ENCODE measurements at regions not wholly inside any gene's neighbourhood (a gene's known extent, or its start where the extent isn't known, plus 50 kb on each side); places are given as distances from the start of the nearest gene placed in this dataset.
"Not testable (repeated sequence)": the region's sequence is repeated elsewhere in the genome, so short reads cannot be mapped to it uniquely, and the experiment has no call there.

- Histone ChIP-seq H3K36me3 (ENCODE audit: control insufficient read depth in 2 of 3, insufficient read depth in 3 of 3, low read length in 3 of 3) (no peaks in the 10 kb centered on the region), H3K9me3 (ENCODE audit: control insufficient read depth in 2 of 3, insufficient read depth in 1 of 3, low read length in 3 of 3) (peaks cover 0 to 2% (median 0%) of the 10 kb centered on the region in 3 donors), H3K9ac (ENCODE audit: low read length in 3 of 3) (no peak overlapping the region), H3K4me1 (ENCODE audit: control insufficient read depth in 2 of 3, insufficient read depth in 2 of 3, low read depth in 1 of 3, low read length in 3 of 3) (no peaks in the 10 kb centered on the region), H3K27me3 (ENCODE audit: control insufficient read depth, insufficient read depth, low read length) (no peaks in the 10 kb centered on the region), H3K27ac (ENCODE audit: low read depth in 2 of 2, low read length in 2 of 2) (no peak overlapping the region), H3K4me3 (ENCODE audit: low read length in 3 of 3) (no peak overlapping the region)
- intact Hi-C loops (cut with DNase I) = no loop called here
- TF ChIP-seq CTCF (IDR thresholded peaks at IDR 0.05; ENCODE audit: borderline replicate concordance, extremely low read depth, insufficient read depth) = no peak
- FAIRE-seq (no peak), DNase-seq (peak in 1 of 5 donors; percentile 1)
These were observed 1569.0 kb upstream of the B3GALT2 start for GRCh38 chr1:194755241-194755994.

- H3K9ac ChIP-seq (ENCODE audit: low read length in 3 of 3); H3K27me3 ChIP-seq (ENCODE audit: control insufficient read depth, insufficient read depth, low read length); H3K27ac ChIP-seq (ENCODE audit: low read depth in 2 of 2, low read length in 2 of 2); H3K9me3 ChIP-seq (ENCODE audit: control insufficient read depth in 2 of 3, insufficient read depth in 1 of 3, low read length in 3 of 3); DNase-seq; H3K4me3 ChIP-seq (ENCODE audit: low read length in 3 of 3); FAIRE-seq; intact Hi-C loops (cut with DNase I); H3K36me3 ChIP-seq (ENCODE audit: control insufficient read depth in 2 of 3, insufficient read depth in 3 of 3, low read length in 3 of 3); H3K4me1 ChIP-seq (ENCODE audit: control insufficient read depth in 2 of 3, insufficient read depth in 2 of 3, low read depth in 1 of 3, low read length in 3 of 3): not testable (repeated sequence)
These were observed 1552.4 kb upstream of the B3GALT2 start for GRCh38 chr1:194738843-194739242.

- Histone ChIP-seq H3K9me3 (ENCODE audit: control insufficient read depth in 2 of 3, insufficient read depth in 1 of 3, low read length in 3 of 3) (no peaks in the 10 kb centered on the region), H3K27me3 (ENCODE audit: control insufficient read depth, insufficient read depth, low read length) (no peaks in the 10 kb centered on the region), H3K4me1 (ENCODE audit: control insufficient read depth in 2 of 3, insufficient read depth in 2 of 3, low read depth in 1 of 3, low read length in 3 of 3) (no peaks in the 10 kb centered on the region), H3K4me3 (ENCODE audit: low read length in 3 of 3) (no peak overlapping the region), H3K27ac (ENCODE audit: low read depth in 2 of 2, low read length in 2 of 2) (no peak overlapping the region), H3K9ac (ENCODE audit: low read length in 3 of 3) (no peak overlapping the region), H3K36me3 (ENCODE audit: control insufficient read depth in 2 of 3, insufficient read depth in 3 of 3, low read length in 3 of 3) (no peaks in the 10 kb centered on the region)
- DNase-seq (no peak), FAIRE-seq (no peak)
- intact Hi-C loops (cut with DNase I) = no loop called here
- TF ChIP-seq CTCF (IDR thresholded peaks at IDR 0.05; ENCODE audit: borderline replicate concordance, extremely low read depth, insufficient read depth) = no peak
These were observed 1548.6 kb upstream of the B3GALT2 start for GRCh38 chr1:194734970-194735369.

GRCh38 chr1:194731025-194731424 lies 1544.6 kb upstream of the B3GALT2 start:
- DNase-seq = no peak
- H3K4me3 ChIP-seq (ENCODE audit: low read length in 3 of 3) = no peak overlapping the region
- no peak overlapping the region for H3K27ac ChIP-seq (ENCODE audit: low read depth in 2 of 2, low read length in 2 of 2)
- no peaks in the 10 kb centered on the region for H3K27me3 ChIP-seq (ENCODE audit: control insufficient read depth, insufficient read depth, low read length)
- H3K9ac ChIP-seq (ENCODE audit: low read length in 3 of 3) = no peak overlapping the region
- no peaks in the 10 kb centered on the region for H3K4me1 ChIP-seq (ENCODE audit: control insufficient read depth in 2 of 3, insufficient read depth in 2 of 3, low read depth in 1 of 3, low read length in 3 of 3)
- no peak for TF ChIP-seq CTCF (IDR thresholded peaks at IDR 0.05; ENCODE audit: borderline replicate concordance, extremely low read depth, insufficient read depth)
- no peaks in the 10 kb centered on the region for H3K36me3 ChIP-seq (ENCODE audit: control insufficient read depth in 2 of 3, insufficient read depth in 3 of 3, low read length in 3 of 3)
- H3K9me3 ChIP-seq (ENCODE audit: control insufficient read depth in 2 of 3, insufficient read depth in 1 of 3, low read length in 3 of 3) = no peaks in the 10 kb centered on the region
- FAIRE-seq = no peak
- intact Hi-C loops (cut with DNase I) = no loop called here

Measured in kidney (tissue), 13 donors.